ENCODE measurements at regions not wholly inside any gene's neighbourhood (a gene's known extent, or its start where the extent isn't known, plus 50 kb on each side); places are given as distances from the start of the nearest gene placed in this dataset.

DNA sequence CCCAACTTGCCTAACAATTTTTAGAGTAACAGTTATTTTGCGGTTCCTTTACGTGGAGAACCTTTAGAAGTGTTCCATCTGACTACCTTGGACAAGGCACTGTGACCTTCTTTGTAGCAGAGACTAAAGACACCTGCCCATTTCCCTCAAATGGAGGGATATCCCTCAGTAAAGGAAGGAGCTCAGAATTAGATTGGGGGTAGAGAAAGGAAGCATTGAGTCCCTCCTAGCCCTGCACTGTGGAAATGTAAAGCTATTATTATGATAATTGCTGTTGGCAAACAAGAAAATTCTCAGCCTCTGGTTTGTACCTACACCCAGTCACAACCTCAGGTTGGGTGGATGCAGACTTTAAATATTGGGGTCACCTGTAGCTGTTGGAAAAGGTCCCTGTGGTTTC lies 72.6 kb upstream of the MACF1 start:
- no peak for DNase-seq (ENCODE audit: insufficient read length, low spot score)
- TF ChIP-seq, protein P1, sequence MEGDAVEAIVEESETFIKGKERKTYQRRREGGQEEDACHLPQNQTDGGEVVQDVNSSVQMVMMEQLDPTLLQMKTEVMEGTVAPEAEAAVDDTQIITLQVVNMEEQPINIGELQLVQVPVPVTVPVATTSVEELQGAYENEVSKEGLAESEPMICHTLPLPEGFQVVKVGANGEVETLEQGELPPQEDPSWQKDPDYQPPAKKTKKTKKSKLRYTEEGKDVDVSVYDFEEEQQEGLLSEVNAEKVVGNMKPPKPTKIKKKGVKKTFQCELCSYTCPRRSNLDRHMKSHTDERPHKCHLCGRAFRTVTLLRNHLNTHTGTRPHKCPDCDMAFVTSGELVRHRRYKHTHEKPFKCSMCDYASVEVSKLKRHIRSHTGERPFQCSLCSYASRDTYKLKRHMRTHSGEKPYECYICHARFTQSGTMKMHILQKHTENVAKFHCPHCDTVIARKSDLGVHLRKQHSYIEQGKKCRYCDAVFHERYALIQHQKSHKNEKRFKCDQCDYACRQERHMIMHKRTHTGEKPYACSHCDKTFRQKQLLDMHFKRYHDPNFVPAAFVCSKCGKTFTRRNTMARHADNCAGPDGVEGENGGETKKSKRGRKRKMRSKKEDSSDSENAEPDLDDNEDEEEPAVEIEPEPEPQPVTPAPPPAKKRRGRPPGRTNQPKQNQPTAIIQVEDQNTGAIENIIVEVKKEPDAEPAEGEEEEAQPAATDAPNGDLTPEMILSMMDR (IDR thresholded peaks at IDR 0.05; ENCODE audit: insufficient read depth, missing control alignments) = no peak
- no peak for FAIRE-seq

DNA sequence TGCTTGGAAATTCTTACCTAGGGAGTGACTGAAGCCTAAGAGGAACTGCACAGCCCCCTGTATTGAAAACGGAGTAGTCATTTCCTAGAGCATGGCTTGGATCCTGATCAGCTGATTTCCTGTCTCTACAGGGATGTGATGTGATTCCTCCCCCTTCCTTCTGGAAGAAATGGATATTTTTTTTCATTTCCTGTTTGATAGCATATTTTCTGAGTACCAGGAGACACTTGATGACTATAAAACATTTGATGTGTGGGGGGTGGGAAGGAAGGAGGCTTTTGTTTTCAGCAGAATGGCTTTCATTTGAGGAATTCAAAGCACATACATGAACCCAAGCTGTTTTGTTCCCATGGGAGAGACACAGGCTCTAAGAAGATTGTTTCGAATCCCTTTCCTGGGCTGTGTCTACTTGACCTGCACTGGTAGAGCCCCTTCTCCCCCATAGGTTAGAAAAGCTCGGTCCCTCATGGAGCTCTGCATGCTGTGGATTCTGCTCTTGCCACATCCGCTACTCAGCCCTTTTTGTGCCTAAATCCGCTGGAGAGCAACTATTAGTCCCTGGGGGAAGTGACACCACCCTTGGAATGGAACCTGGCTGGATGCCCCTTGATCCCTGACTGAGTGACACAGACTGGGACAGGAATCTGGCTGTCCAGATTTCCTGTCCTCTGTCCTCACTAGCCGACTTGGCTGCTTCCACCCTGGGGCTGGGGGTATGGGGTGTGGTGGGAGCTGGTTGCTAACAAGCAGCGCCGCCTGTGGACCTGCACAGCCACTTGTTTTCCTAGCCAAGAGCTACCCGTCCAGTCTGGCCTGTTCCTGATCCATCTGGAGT lies 71.8 kb upstream of the MACF1 start:
- DNase-seq (ENCODE audit: insufficient read length, low spot score) = no peak
- no peak for FAIRE-seq
- TF ChIP-seq, protein P1 (IDR thresholded peaks at IDR 0.05; ENCODE audit: insufficient read depth, missing control alignments) = peak; percentile 37

DNA sequence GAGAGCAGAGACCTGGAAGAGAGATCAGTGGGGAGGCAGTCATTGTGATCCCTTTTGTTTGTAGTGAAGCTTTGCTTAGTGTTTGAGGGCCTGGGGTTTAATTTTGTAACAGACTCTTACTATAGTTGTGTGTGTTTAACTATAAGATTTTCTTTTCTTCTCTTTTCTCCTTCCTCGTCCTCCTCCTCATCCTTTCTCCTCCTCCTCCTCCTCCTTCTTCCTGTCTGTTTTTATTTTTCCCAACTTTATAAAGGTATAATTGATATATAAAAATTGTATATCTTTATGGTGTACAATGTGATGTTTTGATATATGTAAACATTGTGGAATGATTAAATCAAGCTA lies 71.2 kb upstream of the MACF1 start:
- TF ChIP-seq, protein P1 (IDR thresholded peaks at IDR 0.05; ENCODE audit: insufficient read depth, missing control alignments) = no peak
- no peak for FAIRE-seq
- no peak for DNase-seq (ENCODE audit: insufficient read length, low spot score)

DNA sequence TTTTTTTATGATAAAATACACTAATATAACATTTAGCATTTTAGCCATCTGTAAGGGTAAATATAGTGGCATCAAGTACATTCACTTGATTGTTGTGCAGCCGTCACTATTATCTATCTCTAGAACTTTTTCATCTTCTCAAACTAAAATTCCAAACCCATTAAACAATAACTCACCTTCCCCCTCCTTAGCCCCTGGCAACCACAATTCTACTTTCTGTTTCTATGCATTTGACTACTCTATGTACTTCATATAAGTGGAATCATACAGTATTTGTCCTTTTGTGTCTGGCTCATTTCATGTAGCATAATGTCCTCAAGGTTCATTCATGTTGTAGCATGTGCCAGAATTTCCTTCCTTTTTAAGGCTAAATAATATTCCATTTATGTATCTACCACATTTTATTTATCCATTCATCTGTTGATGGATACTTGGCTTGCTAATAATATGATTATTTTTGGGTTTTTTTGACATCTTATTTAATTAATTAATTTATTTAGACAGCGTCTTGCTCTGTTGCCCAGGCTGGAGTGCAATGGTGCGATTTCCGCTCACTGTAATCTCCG lies 69.6 kb upstream of the MACF1 start:
- DNase-seq (ENCODE audit: insufficient read length, low spot score) (no peak), FAIRE-seq (no peak)
- TF ChIP-seq, protein P1 (IDR thresholded peaks at IDR 0.05; ENCODE audit: insufficient read depth, missing control alignments) = no peak

DNA sequence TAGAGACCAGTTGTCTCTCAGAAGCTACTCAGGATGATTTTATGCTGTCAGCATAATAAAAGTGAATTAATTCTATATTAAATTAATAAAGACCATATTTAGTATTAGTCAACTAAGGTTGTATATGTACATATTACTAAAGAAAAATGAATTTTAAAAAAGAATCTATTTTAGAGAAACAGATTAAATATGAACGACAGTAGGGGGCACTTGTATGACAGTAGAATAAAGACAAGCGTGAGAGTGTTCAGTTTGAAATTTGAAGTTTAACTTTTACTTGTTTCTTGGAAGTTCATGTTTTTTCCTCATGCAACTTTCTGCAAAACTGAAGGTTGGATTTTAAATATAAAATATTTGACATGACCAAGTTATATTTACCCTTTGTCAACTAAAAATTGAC lies 67.9 kb upstream of the MACF1 start:
- no peak for DNase-seq (ENCODE audit: insufficient read length, low spot score)
- TF ChIP-seq, protein P1 (IDR thresholded peaks at IDR 0.05; ENCODE audit: insufficient read depth, missing control alignments) = peak; percentile 37
- no peak for FAIRE-seq

DNA sequence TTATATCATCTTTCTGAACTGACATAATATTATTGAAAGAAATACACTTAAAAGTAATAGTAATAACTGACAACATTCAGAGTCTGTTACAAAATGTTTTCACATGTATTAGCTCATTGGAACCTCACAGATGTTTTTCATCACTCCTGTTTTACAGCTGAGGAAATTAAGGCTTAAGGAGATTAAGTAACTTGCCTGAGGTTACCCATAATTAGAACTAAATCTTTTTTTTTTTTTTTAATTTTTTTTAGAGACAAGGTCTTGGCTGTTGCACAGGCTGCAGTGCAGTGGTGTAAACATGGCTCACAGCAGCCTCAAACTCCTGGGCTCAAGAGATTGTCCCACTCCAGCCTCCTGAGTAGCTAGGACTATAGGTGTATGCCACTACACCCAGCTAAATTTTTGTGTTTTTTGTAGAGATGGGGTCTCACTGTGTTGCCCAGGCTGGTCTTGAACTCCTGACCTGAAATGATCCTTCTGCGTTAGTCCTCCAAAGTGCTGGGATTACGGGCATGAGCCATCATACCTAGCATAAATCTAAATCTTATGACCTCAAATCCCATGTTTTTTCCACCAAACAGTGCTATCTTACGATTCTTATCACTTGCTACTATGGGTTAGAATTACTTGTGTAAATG lies 64.7 kb upstream of the MACF1 start:
- DNase-seq (ENCODE audit: insufficient read length, low spot score) (no peak), FAIRE-seq (no peak)
- TF ChIP-seq, protein P1 (IDR thresholded peaks at IDR 0.05; ENCODE audit: insufficient read depth, missing control alignments) = no peak

DNA sequence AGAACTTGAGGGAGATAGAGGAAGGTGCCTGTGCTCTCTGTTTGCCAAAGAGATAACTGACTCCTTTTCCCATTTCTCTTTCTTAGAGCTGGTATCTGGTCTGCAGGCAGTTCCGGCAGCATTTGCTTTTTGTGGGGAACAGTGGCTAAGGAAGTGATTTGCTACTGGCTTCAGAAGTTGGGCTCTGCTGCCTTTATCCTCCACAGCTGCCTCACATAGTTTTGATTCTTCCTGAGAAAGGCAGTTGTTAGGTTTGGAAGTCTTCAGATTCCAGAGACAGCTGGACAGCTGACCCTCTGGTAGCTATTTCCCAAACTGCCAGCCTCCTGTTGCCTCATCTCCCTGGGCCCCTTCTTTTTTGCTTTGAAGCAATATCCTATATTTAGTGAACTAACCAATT lies 62.6 kb upstream of the MACF1 start:
- FAIRE-seq = no peak
- no peak for DNase-seq (ENCODE audit: insufficient read length, low spot score)
- TF ChIP-seq, protein P1 (IDR thresholded peaks at IDR 0.05; ENCODE audit: insufficient read depth, missing control alignments) = no peak
